ENCODE measurements at regions not wholly inside any gene's neighbourhood (a gene's known extent, or its start where the extent isn't known, plus 50 kb on each side); places are given as distances from the start of the nearest gene placed in this dataset.

- TF ChIP-seq CTCF (IDR thresholded peaks at IDR 0.05 in 4 of 5, conservative IDR thresholded peaks at IDR 0.05 in 1 of 5) (no peak), POLR2A (IDR thresholded peaks at IDR 0.05) (no peak)
These were observed 236.3 kb upstream of the FOXK1 start for GRCh38 chr7:4445777-4446176.

Measured in gastrocnemius medialis (tissue), 4 donors.